HG02943 (cell line): ENCODE measurements at regions not wholly inside any gene's neighbourhood (a gene's known extent, or its start where the extent isn't known, plus 50 kb on each side); places are given as distances from the start of the nearest gene placed in this dataset.

ENCODE experiments used
- ATAC-seq: cut with Tn5 transposase; IDR thresholded peaks from one replicate; pipeline ENCODE4 v1.9.1; 2021; ENCODE audit warnings: mild to moderate bottlenecking, low read depth, moderate library complexity; ENCODE audit not compliant: unreplicated experiment

GRCh38 chr4:185921583-185922555 is 109.9 kb upstream of the SORBS2 start:
- no peak for ATAC-seq

- no peak for ATAC-seq
Measured at GRCh38 chr4:185924458-185925044, 112.6 kb upstream of the SORBS2 start.

- ATAC-seq = no peak
Measured at GRCh38 chr4:185925910-185926360, 113.9 kb upstream of the SORBS2 start.

- ATAC-seq = no peak
Measured at GRCh38 chr4:185931375-185931774, 119.4 kb upstream of the SORBS2 start.

DNA sequence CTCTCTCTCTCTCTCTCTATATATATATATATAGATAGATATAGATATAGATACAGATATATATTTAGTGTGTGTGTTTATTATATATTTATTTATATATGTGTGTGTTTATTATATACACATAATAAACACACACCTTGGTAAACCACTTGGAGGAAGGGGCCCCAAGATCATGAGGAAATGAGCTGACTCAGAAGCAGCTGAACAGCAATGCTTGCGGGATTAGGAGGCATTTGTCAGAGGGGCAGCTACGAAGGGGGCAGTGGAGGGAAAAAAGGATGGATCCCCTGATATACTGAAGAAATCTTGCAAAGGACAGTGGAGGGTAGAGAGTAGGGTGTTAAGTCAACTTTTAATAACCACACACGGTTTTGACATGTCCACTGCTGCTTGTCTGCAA is 120.0 kb upstream of the SORBS2 start:
- ATAC-seq = no peak

DNA sequence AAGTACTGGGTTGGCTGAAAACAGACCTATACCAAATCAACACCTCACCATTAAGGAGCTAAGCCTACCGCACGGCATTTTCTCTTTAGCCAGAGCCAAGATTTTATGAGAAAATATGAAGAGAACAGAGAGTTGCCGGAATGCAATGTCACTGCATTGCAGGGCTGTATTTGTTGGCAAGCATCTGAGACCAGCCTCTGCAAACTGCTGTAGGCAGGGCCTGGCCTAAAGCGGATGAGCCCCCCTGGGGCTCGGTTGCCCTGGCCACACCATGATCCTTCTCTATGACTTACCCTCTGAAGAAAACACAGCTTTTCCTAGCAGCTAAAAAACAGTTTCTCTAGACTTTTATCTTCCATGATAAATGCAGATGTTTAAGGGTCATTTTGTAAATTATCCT is 120.5 kb upstream of the SORBS2 start:
- ATAC-seq = no peak

GRCh38 chr4:185933078-185933581 is 121.1 kb upstream of the SORBS2 start:
- no peak for ATAC-seq

DNA sequence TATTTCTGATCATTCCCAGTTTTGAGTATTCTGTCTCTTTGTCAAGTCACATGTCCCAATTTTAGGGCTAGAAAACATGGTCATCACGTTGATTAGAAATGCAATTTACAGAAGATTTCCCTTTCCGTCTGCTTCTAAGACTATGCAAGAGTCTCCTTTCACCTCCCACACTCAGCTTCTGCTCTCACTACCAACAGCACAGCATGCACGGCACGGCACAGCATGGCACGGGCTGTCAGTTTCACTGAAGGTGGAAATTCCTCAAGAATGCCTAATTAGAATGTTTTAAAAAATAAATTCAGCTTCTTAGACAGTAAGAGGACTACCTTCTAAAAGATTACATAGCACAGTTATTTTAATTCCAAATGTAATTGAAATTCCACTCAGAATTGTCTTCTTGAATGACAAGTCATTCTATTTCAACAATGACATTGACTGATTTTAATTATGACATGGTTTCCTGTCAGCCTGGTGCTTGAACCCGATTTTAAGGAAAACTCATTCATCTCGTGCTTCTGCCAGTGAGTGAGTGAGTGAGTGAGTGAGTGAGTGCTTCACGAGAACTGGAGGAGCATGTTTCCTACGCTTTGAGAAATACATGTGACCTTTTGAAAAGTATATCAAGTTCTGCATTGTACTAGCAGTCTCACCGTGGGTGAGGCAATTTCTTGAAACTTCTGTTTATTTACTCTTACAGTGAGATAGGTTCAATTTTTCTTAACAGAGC is 124.8 kb upstream of the SORBS2 start:
- no peak for ATAC-seq

DNA sequence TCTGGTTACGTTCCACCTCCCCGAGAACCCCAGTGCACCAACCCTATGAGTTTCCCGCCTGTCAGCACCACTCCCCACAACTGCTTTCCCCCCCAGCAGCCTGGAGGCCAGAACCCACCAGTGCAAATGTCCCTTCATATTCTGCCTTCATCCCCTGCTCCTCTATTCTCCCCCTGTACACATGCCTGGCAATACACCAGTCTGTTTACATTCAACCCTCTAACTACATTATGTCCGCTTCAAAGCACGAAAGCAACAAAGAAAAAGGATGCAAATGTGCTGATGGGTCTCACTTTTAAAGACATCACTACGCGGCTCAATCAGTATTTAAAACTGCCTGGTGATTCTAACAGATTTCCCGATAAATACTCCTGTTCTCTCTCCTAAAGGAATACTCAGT is 126.7 kb upstream of the SORBS2 start:
- no peak for ATAC-seq

GRCh38 chr4:185941461-185941860 is 127.5 kb upstream of the TLR3 start:
- ATAC-seq = no peak

- ATAC-seq = no peak
Measured at GRCh38 chr4:185945252-185945651, 123.7 kb upstream of the TLR3 start.

GRCh38 chr4:185945906-185946305 is 123.0 kb upstream of the TLR3 start:
- no peak for ATAC-seq

DNA sequence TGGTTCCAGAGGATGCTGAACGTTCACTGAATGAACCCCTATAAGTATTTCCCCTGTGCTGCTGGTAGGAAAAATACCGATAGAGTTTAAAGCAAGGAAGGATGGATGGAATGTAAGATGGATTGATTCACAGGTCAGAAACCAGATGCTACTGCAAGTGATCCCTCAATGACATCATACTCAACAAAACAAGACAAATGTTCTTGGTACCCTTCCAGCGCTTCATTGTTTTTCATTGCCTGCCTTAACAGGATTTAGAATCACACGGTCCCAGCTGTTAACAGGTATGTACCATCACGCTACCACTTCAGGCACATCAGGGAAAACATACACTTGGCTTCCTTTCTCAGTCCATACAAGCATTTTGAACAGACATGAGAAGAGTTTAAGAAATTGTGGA is 118.1 kb upstream of the TLR3 start:
- ATAC-seq = no peak

DNA sequence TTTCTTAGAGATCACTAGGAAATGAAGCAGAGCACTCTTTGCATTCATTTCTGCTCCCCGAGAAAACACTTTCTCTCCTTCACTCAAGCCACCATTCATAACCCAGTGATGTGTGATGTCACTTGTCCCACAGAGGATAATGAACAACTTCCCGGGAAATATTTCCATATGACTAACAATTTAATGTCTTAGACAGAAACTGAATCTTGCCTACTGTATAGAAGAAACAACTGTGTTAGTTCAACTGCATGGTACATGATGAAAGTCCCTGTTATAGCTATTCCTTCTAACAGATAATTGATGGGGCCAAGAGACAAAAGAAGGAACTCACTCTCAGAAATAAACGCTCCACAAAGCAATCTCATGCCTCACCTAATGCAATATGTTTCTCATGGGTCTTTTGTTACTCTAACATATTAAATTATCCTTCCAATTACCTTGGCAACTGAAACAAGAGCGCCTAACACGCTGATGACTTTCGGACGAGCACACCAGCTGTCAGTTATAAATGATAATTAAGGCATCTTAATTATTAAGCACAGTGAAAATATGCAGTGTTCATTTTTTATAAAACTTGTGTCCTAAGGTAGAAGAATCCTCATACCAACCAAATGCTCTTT is 113.7 kb upstream of the TLR3 start:
- no peak for ATAC-seq

DNA sequence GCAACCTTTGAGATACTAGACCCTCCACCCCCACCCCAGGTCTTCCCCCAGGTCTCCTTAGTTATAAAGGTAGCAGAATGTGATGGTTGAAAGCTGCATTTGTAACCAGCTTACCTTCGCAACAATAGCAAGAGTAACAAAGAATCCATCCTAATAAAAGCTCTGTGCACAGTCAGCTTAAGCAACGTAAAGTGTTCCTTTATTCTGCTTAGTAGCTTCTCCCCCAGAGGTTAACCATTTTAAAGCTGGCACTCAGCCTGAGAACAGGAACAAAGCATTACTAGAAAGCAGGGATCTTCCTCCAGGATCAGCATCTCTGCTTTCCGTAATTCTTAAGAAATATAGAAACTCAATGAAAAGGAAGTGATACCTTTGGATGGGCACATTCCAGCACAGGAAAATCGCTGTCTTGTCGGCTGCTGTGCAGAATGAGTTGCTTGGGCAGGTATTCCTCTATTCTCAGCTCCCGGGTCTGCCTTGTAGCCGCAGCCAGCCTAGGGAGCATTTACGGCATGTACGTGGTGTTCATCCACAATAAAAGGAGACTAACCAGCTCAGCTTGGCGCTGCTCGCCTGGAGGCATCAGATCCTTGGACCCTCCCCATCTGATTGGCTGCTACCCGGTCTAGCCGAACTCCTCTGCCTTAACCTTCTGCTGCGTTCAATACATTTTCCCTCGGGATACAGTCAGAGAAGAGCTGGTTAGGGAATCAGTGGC is 113.0 kb upstream of the TLR3 start:
- no peak for ATAC-seq

- ATAC-seq = no peak
Measured at GRCh38 chr4:185956544-185956940, 112.4 kb upstream of the TLR3 start.

GRCh38 chr4:185958094-185958747 is 110.7 kb upstream of the TLR3 start:
- no peak for ATAC-seq

DNA sequence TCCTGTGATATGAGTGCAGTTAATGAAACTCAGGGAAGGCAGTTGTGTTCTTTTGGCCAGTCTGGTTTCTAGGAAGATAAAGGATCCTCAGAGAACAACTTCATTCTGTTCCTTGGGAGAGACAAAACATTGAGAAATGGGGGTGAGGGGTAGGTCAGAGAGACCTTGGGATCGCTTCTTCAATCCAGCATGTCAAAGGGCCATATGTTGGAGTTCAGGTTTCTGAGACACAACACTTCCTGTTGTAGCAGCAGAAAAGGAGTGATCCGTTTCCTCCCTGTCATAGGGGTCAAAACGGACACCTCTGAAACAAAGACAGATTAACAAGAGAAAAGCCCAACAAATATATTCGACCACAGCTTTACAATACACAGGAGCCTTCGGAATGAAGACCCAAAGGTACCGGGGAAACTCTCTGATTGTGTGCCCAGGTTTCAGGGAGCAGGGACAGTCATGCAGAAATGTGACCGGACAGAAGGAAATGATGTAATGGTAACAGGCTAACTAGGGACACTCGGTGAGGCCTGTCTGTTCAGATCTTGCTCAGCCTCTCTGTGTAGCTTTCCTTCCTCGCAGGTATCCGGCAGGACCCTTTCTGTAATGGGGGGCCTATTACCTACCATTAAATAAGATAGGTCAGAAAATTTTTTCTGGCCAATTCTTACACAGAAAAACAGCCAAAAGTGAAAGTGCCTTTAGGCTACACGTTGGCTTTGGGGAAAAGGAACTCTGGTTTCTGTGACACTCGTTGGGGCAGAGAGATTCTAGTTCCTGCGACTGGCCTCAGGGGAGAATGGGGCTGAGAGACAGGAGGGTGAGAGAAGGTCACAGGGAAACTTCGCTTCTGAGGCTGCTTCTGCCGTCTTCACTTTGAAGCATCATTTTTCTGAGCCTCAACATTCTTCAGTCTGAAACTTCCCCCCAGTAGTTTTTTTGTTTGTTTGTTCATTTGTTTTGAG is 103.3 kb upstream of the TLR3 start:
- ATAC-seq = no peak
